ENCODE measurements at regions not wholly inside any gene's neighbourhood (a gene's known extent, or its start where the extent isn't known, plus 50 kb on each side); places are given as distances from the start of the nearest gene placed in this dataset.
"Not testable (repeated sequence)": the region's sequence is repeated elsewhere in the genome, so short reads cannot be mapped to it uniquely, and the experiment has no call there.

DNA sequence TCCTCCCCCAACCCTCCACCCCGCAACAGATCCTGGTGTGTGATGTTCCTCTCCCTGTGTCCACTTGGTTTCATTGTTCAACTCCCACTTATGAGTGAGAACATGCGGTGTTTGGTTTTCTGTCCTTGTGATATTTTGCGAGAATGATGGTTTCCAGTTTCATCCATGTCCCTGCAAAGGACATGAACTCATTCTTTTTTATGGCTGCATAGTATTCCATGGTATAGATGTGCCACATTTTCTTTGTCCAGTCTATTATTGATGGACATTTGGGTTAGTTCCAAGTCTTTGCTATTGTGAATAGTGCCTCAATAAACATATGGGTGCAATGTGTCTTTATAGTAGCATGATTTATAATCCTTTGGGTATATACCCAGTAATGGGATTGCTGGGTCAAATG lies 63.7 kb upstream of the KIAA0040 start:
- TF ChIP-seq, protein P1, sequence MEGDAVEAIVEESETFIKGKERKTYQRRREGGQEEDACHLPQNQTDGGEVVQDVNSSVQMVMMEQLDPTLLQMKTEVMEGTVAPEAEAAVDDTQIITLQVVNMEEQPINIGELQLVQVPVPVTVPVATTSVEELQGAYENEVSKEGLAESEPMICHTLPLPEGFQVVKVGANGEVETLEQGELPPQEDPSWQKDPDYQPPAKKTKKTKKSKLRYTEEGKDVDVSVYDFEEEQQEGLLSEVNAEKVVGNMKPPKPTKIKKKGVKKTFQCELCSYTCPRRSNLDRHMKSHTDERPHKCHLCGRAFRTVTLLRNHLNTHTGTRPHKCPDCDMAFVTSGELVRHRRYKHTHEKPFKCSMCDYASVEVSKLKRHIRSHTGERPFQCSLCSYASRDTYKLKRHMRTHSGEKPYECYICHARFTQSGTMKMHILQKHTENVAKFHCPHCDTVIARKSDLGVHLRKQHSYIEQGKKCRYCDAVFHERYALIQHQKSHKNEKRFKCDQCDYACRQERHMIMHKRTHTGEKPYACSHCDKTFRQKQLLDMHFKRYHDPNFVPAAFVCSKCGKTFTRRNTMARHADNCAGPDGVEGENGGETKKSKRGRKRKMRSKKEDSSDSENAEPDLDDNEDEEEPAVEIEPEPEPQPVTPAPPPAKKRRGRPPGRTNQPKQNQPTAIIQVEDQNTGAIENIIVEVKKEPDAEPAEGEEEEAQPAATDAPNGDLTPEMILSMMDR (conservative IDR thresholded peaks at IDR 0.05; ENCODE audit: low read depth, low read length) = not testable (repeated sequence)
- not testable (repeated sequence) for TF ChIP-seq EZH2 (IDR thresholded peaks at IDR 0.05; ENCODE audit: low read length, unreplicated experiment)
